Lower lobe of right lung (tissue), 2 donors: ENCODE measurements at regions not wholly inside any gene's neighbourhood (a gene's known extent, or its start where the extent isn't known, plus 50 kb on each side); places are given as distances from the start of the nearest gene placed in this dataset.

Source experiments
- ATAC-seq, 2 donors: fragments of 200-7000 bp; cut with Tn5 transposase; one replicate each; pipeline ENCODE4 v1.9.1; 2020 to 2022; ENCODE audit warnings: mild to moderate bottlenecking in 2 of 2, moderate library complexity in 2 of 2
- DNase-seq: peaks from one replicate; pipeline ENCODE4 v3.0.0-alpha.2; 2020
- H3K27ac ChIP-seq: fragments of 200-600 bp; one replicate; pipeline ENCODE4 v1.8.0; 2022
- H3K27me3 ChIP-seq: fragments of 200-600 bp; one replicate; pipeline ENCODE4 v1.8.0; 2022; ENCODE audit warnings: low read depth
- H3K36me3 ChIP-seq: fragments of 200-600 bp; one replicate; pipeline ENCODE4 v1.8.0; 2022; ENCODE audit warnings: mild to moderate bottlenecking
- H3K4me1 ChIP-seq: fragments of 200-600 bp; one replicate; pipeline ENCODE4 v1.8.0; 2022
- H3K4me3 ChIP-seq: fragments of 200-600 bp; one replicate; pipeline ENCODE4 v1.8.0; 2022; ENCODE audit warnings: mild to moderate bottlenecking
- H3K9me3 ChIP-seq: fragments of 200-600 bp; one replicate; pipeline ENCODE4 v1.8.0; 2022
- CTCF ChIP-seq: fragments of 200-600 bp; IDR thresholded peaks from one replicate; pipeline ENCODE4 v1.8.0; 2022; ENCODE audit warnings: antibody characterized with exemption, mild to moderate bottlenecking
- intact Hi-C: fragments of 100-400 bp; cut with DNase I; formaldehyde crosslinking; loops from one replicate; pipeline ENCODE4 v1.11.0; 2022
- donor health status: DM: no; HTN: yes; CAD: no; lungs with severe emphysema.

GRCh38 chr4:58225460-58225859 is 1115.3 kb upstream of the IGFBP7 start:
- no peak for ATAC-seq

GRCh38 chr4:58219179-58219578 is 1109.0 kb upstream of the IGFBP7 start:
- H3K27ac ChIP-seq = no peak overlapping the region
- H3K36me3 ChIP-seq = no peaks in the 10 kb centered on the region
- no peak for TF ChIP-seq CTCF
- DNase-seq (no peak), ATAC-seq (no peak)
- H3K9me3 ChIP-seq = peaks cover 7% of the 10 kb centered on the region
- intact Hi-C loops = no loop called here
- H3K4me3 ChIP-seq = no peak overlapping the region
- no peaks in the 10 kb centered on the region for H3K4me1 ChIP-seq
- no peaks in the 10 kb centered on the region for H3K27me3 ChIP-seq

More at GRCh38 chr4:58225460-58225859, 1115.3 kb upstream of the IGFBP7 start:
- intact Hi-C loops = no loop called here
- H3K27me3 ChIP-seq = no peaks in the 10 kb centered on the region
- peaks cover 6% of the 10 kb centered on the region for H3K9me3 ChIP-seq
- no peak for DNase-seq
- no peak for TF ChIP-seq CTCF
- H3K36me3 ChIP-seq = no peaks in the 10 kb centered on the region
- H3K4me3 ChIP-seq = no peak overlapping the region
- H3K4me1 ChIP-seq = no peaks in the 10 kb centered on the region
- no peak overlapping the region for H3K27ac ChIP-seq

GRCh38 chr4:58216461-58216860 is 1106.3 kb upstream of the IGFBP7 start:
- TF ChIP-seq CTCF = no peak
- Histone ChIP-seq H3K36me3 (no peaks in the 10 kb centered on the region), H3K27me3 (no peaks in the 10 kb centered on the region), H3K27ac (no peak overlapping the region), H3K4me1 (no peaks in the 10 kb centered on the region), H3K4me3 (no peak overlapping the region), H3K9me3 (peaks cover 7% of the 10 kb centered on the region)
- ATAC-seq = no peak
- DNase-seq = no peak
- intact Hi-C loops = no loop called here

- Histone ChIP-seq H3K4me1 (no peaks in the 10 kb centered on the region), H3K27me3 (no peaks in the 10 kb centered on the region), H3K27ac (no peak overlapping the region), H3K36me3 (no peaks in the 10 kb centered on the region), H3K9me3 (no peaks in the 10 kb centered on the region), H3K4me3 (no peak overlapping the region)
- DNase-seq (no peak), ATAC-seq (no peak)
- intact Hi-C loops = no loop called here
- TF ChIP-seq CTCF = no peak
Observed at GRCh38 chr4:58214376-58214775, 1104.2 kb upstream of the IGFBP7 start.

GRCh38 chr4:58209551-58209950 is 1099.4 kb upstream of the IGFBP7 start:
- no peaks in the 10 kb centered on the region for H3K9me3 ChIP-seq

More at GRCh38 chr4:58209551-58209950, 1099.4 kb upstream of the IGFBP7 start:
- intact Hi-C loops = no loop called here
- Histone ChIP-seq H3K36me3 (no peaks in the 10 kb centered on the region), H3K27me3 (no peaks in the 10 kb centered on the region), H3K4me1 (no peaks in the 10 kb centered on the region), H3K4me3 (no peak overlapping the region), H3K27ac (no peak overlapping the region)
- ATAC-seq = no peak
- no peak for TF ChIP-seq CTCF
- DNase-seq = no peak
